Hepatic stellate cell (primary cell): ENCODE measurements at regions not wholly inside any gene's neighbourhood (a gene's known extent, or its start where the extent isn't known, plus 50 kb on each side); places are given as distances from the start of the nearest gene placed in this dataset.

Experiments used
- DNase-seq: peaks from one replicate; pipeline ENCODE4 v3.0.0; 2011; ENCODE audit warnings: low spot score

GRCh38 chr10:132135053-132135872 lies 51.5 kb upstream of the DPYSL4 start:
- DNase-seq: no peak

- no peak for DNase-seq
Measured at GRCh38 chr10:132136097-132136521, 50.6 kb upstream of the DPYSL4 start.

DNA sequence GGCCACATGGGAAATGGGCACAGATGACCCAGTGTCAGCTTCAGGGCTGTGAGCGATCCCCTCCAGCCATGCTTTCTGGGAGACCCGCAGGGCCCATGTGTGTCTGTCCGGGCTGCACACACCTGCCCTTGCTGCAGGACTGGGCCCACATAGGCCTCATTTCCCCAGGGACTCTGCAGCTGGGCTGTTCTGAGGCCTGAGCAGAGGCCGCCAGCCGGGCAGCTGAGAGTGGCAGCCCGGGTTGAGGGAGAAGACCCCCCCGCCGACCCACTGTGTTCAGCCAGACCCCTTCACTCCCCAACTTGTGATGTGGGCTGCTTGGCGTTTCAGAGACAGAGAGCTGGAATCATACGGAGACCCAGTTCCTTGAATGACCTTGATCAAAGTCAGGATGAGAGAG lies 50.1 kb upstream of the DPYSL4 start:
- DNase-seq: no peak
